Small intestine (tissue), 7 donors: ENCODE measurements at regions not wholly inside any gene's neighbourhood (a gene's known extent, or its start where the extent isn't known, plus 50 kb on each side); places are given as distances from the start of the nearest gene placed in this dataset.
"Not testable (repeated sequence)": the region's sequence is repeated elsewhere in the genome, so short reads cannot be mapped to it uniquely, and the experiment has no call there.

Experiments used
- DNase-seq, 2 donors: peaks; one replicate each; pipeline versions ENCODE4 v3.0.0 to v3.0.0-alpha.2; 2013
- FAIRE-seq: peaks from 2 replicates; lab custom pipeline; 2012; peaks lifted over from hg19 to GRCh38; lab: Jason Lieb, UNC
- H3K27ac ChIP-seq, 3 donors: one replicate each; pipeline ENCODE4 v1.5.1; 2013; ENCODE audit warnings: low read length in 2 of 3, mild to moderate bottlenecking in 2 of 3, control low read depth in 1 of 3, inconsistent platforms in 1 of 3, low read depth in 1 of 3, moderate library complexity in 1 of 3
- H3K27me3 ChIP-seq, 3 donors: one replicate each; pipeline ENCODE4 v1.6.1; 2013; ENCODE audit warnings: low read length in 3 of 3, inconsistent platforms in 1 of 3; ENCODE audit not compliant: control insufficient read depth in 3 of 3, insufficient read depth in 3 of 3
- H3K36me3 ChIP-seq, 3 donors: one replicate each; pipeline ENCODE4 v1.6.1; 2013; ENCODE audit warnings: low read length in 3 of 3, inconsistent platforms in 1 of 3, low read depth in 1 of 3, mild to moderate bottlenecking in 1 of 3, moderate library complexity in 1 of 3; ENCODE audit not compliant: control insufficient read depth in 3 of 3, insufficient read depth in 2 of 3
- H3K4me1 ChIP-seq, 3 donors: one replicate each; pipeline ENCODE4 v1.6.1; 2013; ENCODE audit warnings: low read length in 2 of 3, inconsistent platforms in 1 of 3, low read depth in 1 of 3, mild to moderate bottlenecking in 1 of 3, moderate library complexity in 1 of 3; ENCODE audit not compliant: control insufficient read depth in 3 of 3, insufficient read depth in 2 of 3
- H3K4me3 ChIP-seq, 3 donors: one replicate each; pipeline ENCODE4 v1.5.1; 2013; ENCODE audit warnings: low read length in 3 of 3, control low read depth in 1 of 3, inconsistent platforms in 1 of 3, low read depth in 1 of 3, mild to moderate bottlenecking in 1 of 3, moderate library complexity in 1 of 3
- H3K9me3 ChIP-seq, 2 donors: one replicate each; pipeline ENCODE4 v1.6.1; 2013; ENCODE audit warnings: low read depth in 1 of 2, low read length in 1 of 2; ENCODE audit not compliant: control insufficient read depth in 2 of 2, insufficient read depth in 1 of 2
- WGBS, 3 donors: extraction: QIAGEN DNeasy Blood & Tissue Kit; methylation state at CpG; one replicate each; pipeline ENCODE4 v1.1.7; 2013; 5-methylcytosine and 5-hydroxymethylcytosine counted together
- donor health status: healthy with polysubstance abuse.
- donor health status: control.
- donor health status: control.
- donor health status: Bipolar disorder and iron deficiency.
- donor health status: healthy.

- H3K27me3 ChIP-seq: no peaks in the 10 kb centered on the region
- H3K36me3 ChIP-seq: no peaks in the 10 kb centered on the region
- DNase-seq: no peak
- no peaks in the 10 kb centered on the region for H3K4me1 ChIP-seq
- no peaks in the 10 kb centered on the region for H3K9me3 ChIP-seq
- FAIRE-seq: no peak
- H3K4me3 ChIP-seq: no peak overlapping the region
- H3K27ac ChIP-seq: no peak overlapping the region
- 42 to 62% (median 43%) methylated on average over 2 of the region's 2 CpGs for WGBS, 3 donors
Observed at GRCh38 chr10:65235266-65235665, 1690.6 kb upstream of the LRRTM3 start.

- Histone ChIP-seq H3K27ac (no peak overlapping the region), H3K9me3 (no peaks in the 10 kb centered on the region), H3K27me3 (no peaks in the 10 kb centered on the region), H3K36me3 (no peaks in the 10 kb centered on the region), H3K4me1 (no peaks in the 10 kb centered on the region), H3K4me3 (no peak overlapping the region)
- no peak for DNase-seq
- WGBS, 3 donors: 52 to 70% (median 64%) methylated on average over 2 of the region's 2 CpGs
- no peak for FAIRE-seq
Observed at GRCh38 chr10:65235846-65236245, 1690.0 kb upstream of the LRRTM3 start.

DNA sequence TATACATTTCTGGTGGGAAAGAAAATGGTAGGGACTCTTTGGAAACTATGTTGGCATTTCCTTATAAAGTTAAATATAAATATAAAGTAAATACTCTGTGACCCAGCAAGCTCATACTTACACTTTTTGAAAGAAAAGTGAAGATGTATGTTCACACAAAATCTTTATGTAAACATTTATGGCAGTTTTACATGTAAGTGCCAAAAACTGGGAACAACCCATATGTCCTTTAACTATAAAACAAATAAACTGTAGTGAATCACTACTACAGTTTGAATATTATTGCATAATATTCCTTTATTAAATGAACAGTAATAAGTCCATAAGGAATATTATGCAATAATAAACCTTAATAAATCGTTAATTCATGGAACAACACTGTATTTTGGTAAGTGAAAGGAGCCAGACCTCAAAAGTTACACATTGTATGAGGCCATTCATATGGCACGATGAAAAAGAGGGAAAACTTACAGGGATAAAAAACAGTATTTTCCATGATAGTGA, 1660.3 kb upstream of the LRRTM3 start:
- DNase-seq (no peak), FAIRE-seq (no peak)
- Histone ChIP-seq H3K27me3 (no peaks in the 10 kb centered on the region), H3K4me1 (no peaks in the 10 kb centered on the region), H3K4me3 (no peak overlapping the region), H3K36me3 (no peaks in the 10 kb centered on the region), H3K9me3 (no peaks in the 10 kb centered on the region), H3K27ac (no peak overlapping the region)
- WGBS, 3 donors: 57 to 69% (median 58%) methylated on average over 2 of the region's 2 CpGs

GRCh38 chr10:65269551-65269950, 1656.3 kb upstream of the LRRTM3 start:
- not testable (repeated sequence) for DNase-seq, H3K36me3 ChIP-seq, H3K4me3 ChIP-seq, H3K9me3 ChIP-seq, FAIRE-seq, H3K27ac ChIP-seq, H3K4me1 ChIP-seq, H3K27me3 ChIP-seq

GRCh38 chr10:65270969-65271368, 1654.9 kb upstream of the LRRTM3 start:
- Histone ChIP-seq H3K9me3 (no peaks in the 10 kb centered on the region), H3K4me1 (no peaks in the 10 kb centered on the region), H3K4me3 (no peak overlapping the region), H3K27ac (no peak overlapping the region), H3K36me3 (no peaks in the 10 kb centered on the region), H3K27me3 (no peaks in the 10 kb centered on the region)
- 77 to 92% (median 83%) methylated on average over 10 of the region's 10 CpGs for WGBS, 3 donors
- no peak for DNase-seq
- FAIRE-seq: no peak

GRCh38 chr10:65273115-65273514, 1652.7 kb upstream of the LRRTM3 start:
- H3K4me3 ChIP-seq: no peak overlapping the region
- no peaks in the 10 kb centered on the region for H3K27me3 ChIP-seq
- H3K9me3 ChIP-seq: no peaks in the 10 kb centered on the region
- H3K4me1 ChIP-seq: no peaks in the 10 kb centered on the region
- H3K27ac ChIP-seq: no peak overlapping the region
- DNase-seq (no peak), FAIRE-seq (no peak)
- H3K36me3 ChIP-seq: no peaks in the 10 kb centered on the region

DNA sequence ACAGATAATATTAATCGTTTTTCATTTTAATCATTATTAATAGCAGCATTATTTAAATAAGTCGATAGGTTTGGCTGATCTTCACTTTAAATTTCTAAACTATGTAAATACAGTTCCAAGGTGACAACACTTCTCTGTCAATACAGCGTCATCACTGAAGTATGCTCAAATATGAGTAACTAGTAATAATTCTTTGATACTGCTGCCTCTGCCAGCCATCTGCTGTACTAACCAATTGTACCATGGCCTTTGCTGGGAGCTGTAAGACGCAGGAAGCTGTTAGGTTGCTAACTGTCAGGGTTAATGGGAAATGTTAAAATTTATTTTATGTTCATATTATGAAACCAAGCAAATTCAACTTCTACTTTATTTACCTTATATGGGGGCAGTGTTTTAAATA, 1650.5 kb upstream of the LRRTM3 start:
- Histone ChIP-seq H3K9me3 (peaks cover 0 to 11% of the 10 kb centered on the region in 2 donors), H3K36me3 (no peaks in the 10 kb centered on the region), H3K27me3 (no peaks in the 10 kb centered on the region), H3K4me1 (no peaks in the 10 kb centered on the region), H3K27ac (no peak overlapping the region), H3K4me3 (no peak overlapping the region)
- WGBS, 3 donors: 58 to 59% (median 58%) methylated on average over 4 of the region's 4 CpGs
- no peak for FAIRE-seq
- DNase-seq: no peak

DNA sequence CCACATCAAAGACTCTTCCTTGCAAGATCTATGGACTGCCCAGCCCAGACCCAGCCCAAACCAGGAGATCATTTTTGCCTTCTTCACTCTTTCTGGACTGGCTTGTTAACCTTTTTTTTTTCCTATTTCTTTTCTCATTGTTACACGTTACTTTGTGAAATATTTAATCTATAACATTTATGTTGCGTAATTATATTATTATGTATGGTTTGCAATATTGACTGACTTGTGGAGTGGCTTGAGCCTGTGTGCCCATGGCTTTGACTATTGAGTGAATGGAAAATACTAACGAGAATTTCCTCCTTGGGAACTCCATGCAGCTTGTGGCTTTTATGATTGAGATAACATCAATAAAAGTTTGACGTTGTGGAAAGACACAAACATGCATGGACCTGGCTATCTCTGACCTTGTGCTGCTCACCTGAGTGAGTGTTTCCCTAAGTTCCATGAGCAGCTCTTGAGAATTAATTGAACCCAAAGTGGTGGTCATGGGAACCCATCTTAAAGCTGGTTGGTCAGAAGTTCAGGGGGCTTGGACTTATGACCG, 1641.3 kb upstream of the LRRTM3 start:
- no peak for DNase-seq
- FAIRE-seq: no peak
- Histone ChIP-seq H3K27me3 (no peaks in the 10 kb centered on the region), H3K4me1 (no peaks in the 10 kb centered on the region), H3K4me3 (no peak overlapping the region), H3K9me3 (peaks cover 0 to 14% of the 10 kb centered on the region in 2 donors), H3K36me3 (no peaks in the 10 kb centered on the region), H3K27ac (no peak overlapping the region)
- WGBS, 3 donors: 65 to 84% (median 68%) methylated on average over 5 of the region's 5 CpGs

DNA sequence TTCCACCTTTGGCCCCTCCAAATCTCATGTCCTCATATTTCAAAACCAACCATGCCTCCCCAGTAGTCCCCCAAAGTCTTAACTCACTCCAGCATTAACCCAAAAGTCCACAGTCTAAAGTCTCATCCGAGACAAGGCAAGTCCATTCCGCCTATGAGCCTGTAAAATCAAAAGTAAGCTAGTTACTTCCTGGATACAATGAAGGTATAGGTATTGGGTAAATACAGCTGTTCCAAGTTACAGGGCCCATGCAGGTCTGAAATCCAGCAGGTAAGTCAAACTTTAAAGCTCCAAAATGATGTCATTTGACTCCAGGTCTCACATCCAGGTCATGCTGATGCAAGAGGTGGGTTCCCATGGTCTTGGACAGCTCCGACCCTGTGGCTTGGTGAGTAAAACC, 1640.1 kb upstream of the LRRTM3 start:
- not testable (repeated sequence) for H3K4me3 ChIP-seq, DNase-seq, H3K4me1 ChIP-seq, FAIRE-seq, H3K36me3 ChIP-seq, H3K9me3 ChIP-seq, H3K27ac ChIP-seq, H3K27me3 ChIP-seq
- 34 to 77% (median 45%) methylated on average over 3 of the region's 3 CpGs for WGBS, 3 donors
